ENCODE measurements at regions not wholly inside any gene's neighbourhood (a gene's known extent, or its start where the extent isn't known, plus 50 kb on each side); places are given as distances from the start of the nearest gene placed in this dataset.

DNA sequence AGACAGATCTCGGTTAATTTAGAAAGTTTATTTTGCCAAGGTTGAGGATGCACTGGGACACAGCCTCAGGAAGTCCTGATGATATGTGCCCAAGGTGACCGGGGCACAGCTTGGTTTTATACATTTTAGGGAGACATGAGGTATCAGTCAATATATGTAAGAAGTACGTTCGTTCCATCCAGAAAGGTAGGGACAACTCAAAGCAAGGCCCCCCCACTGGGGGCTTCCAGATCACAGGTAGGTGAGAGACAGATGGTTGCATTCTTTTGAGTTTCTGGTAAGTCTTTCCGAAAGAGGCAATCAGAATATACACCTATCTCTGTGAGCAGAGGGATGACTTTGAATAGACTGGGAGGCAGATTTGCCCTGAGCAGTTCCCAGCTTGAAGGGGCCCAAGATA, 60.4 kb upstream of the VTCN1 start:
- TF ChIP-seq, protein P1, sequence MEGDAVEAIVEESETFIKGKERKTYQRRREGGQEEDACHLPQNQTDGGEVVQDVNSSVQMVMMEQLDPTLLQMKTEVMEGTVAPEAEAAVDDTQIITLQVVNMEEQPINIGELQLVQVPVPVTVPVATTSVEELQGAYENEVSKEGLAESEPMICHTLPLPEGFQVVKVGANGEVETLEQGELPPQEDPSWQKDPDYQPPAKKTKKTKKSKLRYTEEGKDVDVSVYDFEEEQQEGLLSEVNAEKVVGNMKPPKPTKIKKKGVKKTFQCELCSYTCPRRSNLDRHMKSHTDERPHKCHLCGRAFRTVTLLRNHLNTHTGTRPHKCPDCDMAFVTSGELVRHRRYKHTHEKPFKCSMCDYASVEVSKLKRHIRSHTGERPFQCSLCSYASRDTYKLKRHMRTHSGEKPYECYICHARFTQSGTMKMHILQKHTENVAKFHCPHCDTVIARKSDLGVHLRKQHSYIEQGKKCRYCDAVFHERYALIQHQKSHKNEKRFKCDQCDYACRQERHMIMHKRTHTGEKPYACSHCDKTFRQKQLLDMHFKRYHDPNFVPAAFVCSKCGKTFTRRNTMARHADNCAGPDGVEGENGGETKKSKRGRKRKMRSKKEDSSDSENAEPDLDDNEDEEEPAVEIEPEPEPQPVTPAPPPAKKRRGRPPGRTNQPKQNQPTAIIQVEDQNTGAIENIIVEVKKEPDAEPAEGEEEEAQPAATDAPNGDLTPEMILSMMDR (conservative IDR thresholded peaks at IDR 0.05; ENCODE audit: low read length), result no peak
- no peak for TF ChIP-seq EZH2phosphoT487 (IDR thresholded peaks at IDR 0.05; ENCODE audit: borderline replicate concordance, low read depth, low read length)
- Histone ChIP-seq H3K9me2 (ENCODE audit: insufficient read depth, low read length) (no peaks in the 10 kb centered on the region), H3K27ac (ENCODE audit: low read depth, low read length, poor library complexity, severe bottlenecking) (no peak overlapping the region), H3K4me2 (ENCODE audit: low read length) (no peak overlapping the region), H3K4me1 (ENCODE audit: insufficient read depth, low read length, poor library complexity, severe bottlenecking) (no peaks in the 10 kb centered on the region), H4K20me1 (ENCODE audit: insufficient read depth, low read length) (no peaks in the 10 kb centered on the region), H3K4me3 (ENCODE audit: low read depth, low read length, poor library complexity, severe bottlenecking) (no peak overlapping the region), H3K36me3 (ENCODE audit: insufficient read depth, low read length) (no peaks in the 10 kb centered on the region), H3K79me2 (ENCODE audit: insufficient read depth, low read depth, low read length) (no peaks in the 10 kb centered on the region), H2AFZ (ENCODE audit: low read length) (no peak overlapping the region), H3K9me3 (ENCODE audit: low read length) (no peaks in the 10 kb centered on the region)
- DNase-seq (ENCODE audit: low spot score), result no peak
- ChIA-PET POLR2A (no interaction called here), CTCF (ENCODE audit: unreplicated experiment) (no interaction called here)
- intact Hi-C loops (cut with micrococcal nuclease; ENCODE audit: unreplicated experiment), result no loop called here
- BruUV-seq (replicated peaks), result no TSS peak

DNA sequence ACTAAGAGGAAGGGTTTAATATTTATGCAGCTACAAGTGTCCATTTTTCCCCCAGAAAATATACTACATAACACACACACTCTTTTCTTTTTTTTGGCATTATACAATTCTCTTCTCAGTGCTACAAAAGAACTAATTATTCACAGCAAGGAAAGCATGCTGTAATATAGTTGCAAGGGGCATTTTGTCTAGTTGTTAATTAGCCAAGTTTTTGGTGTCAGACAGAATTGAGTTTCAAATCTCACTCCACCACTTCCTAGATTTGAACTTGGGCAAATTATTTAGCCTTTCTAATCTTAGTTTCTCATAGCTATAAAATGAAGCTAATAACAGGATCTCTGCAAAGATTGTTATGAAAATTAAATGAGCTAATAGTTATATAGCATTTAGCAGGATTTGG, 60.0 kb upstream of the VTCN1 start:
- no TSS peak for BruUV-seq (replicated peaks)
- Histone ChIP-seq H3K9me2 (ENCODE audit: insufficient read depth, low read length) (no peaks in the 10 kb centered on the region), H2AFZ (ENCODE audit: low read length) (no peak overlapping the region), H3K4me2 (ENCODE audit: low read length) (no peak overlapping the region), H3K79me2 (ENCODE audit: insufficient read depth, low read depth, low read length) (no peaks in the 10 kb centered on the region), H3K36me3 (ENCODE audit: insufficient read depth, low read length) (no peaks in the 10 kb centered on the region), H3K27ac (ENCODE audit: low read depth, low read length, poor library complexity, severe bottlenecking) (no peak overlapping the region), H3K4me1 (ENCODE audit: insufficient read depth, low read length, poor library complexity, severe bottlenecking) (no peaks in the 10 kb centered on the region), H4K20me1 (ENCODE audit: insufficient read depth, low read length) (no peaks in the 10 kb centered on the region), H3K9me3 (ENCODE audit: low read length) (no peaks in the 10 kb centered on the region), H3K4me3 (ENCODE audit: low read depth, low read length, poor library complexity, severe bottlenecking) (no peak overlapping the region)
- intact Hi-C loops (cut with micrococcal nuclease; ENCODE audit: unreplicated experiment), result no loop called here
- DNase-seq (ENCODE audit: low spot score), result no peak
- CTCF ChIA-PET (ENCODE audit: unreplicated experiment), result no interaction called here
- no peak for TF ChIP-seq EZH2phosphoT487 (IDR thresholded peaks at IDR 0.05; ENCODE audit: borderline replicate concordance, low read depth, low read length)
- TF ChIP-seq, protein P1 (conservative IDR thresholded peaks at IDR 0.05; ENCODE audit: low read length), result no peak
- POLR2A ChIA-PET, result no interaction called here

DNA sequence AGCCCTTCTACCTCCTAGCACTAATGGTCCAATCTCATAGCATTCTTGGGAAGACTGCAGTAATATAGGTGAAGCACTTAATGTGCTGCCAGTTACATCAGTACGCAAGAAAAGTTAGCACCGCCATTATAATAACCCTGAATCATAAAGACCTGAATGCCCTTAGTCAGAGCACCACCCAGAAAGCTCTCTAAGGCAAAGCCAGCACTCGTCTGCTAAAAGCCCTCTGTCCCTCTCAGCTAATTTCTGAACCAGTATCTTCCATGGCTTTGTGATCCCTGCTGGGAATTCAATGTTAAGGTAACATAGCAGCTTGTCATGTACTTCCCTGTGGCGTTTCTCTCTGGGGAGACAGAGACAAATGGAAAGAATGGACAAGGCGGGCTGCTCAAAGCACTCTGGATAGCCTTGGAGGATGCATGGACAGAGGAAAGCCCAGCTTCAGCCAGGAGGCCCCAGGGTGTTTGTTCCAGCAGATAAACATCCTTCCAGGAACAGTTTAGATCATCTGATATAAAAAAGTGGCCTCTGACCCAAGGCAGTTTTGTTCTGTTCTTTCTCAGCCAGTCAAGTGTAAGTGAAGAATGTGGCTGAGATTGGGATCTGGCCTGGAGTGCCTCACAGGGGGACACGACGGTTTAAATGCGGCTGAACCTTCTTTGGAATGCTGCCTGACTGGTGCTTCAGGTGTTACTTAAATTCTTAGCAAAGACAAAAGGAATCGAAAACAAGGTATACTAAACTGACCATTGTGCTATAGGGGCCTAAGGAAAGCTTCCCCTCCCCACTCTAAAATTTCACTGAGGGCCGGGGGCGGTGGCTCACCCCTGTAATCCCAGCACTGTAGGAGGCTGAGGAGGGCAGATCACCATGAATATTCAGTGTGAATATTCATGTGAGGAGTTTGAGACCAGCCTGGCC, 58.1 kb upstream of the VTCN1 start:
- no peaks in the 10 kb centered on the region for H3K9me3 ChIP-seq (ENCODE audit: low read length)
- no peaks in the 10 kb centered on the region for H3K36me3 ChIP-seq (ENCODE audit: insufficient read depth, low read length)
- no peak for DNase-seq (ENCODE audit: low spot score)
- ChIA-PET CTCF (ENCODE audit: unreplicated experiment) (no interaction called here), POLR2A (interaction anchor here (0.6 kb wide), 1 partner anchor 224 kb away, joined by 3 read pairs; no protein-coding TSS in a partner anchor)
- BruUV-seq (replicated peaks), result no TSS peak
- intact Hi-C loops (cut with micrococcal nuclease; ENCODE audit: unreplicated experiment), result no loop called here
- H2AFZ ChIP-seq (ENCODE audit: low read length), result no peak overlapping the region
- H4K20me1 ChIP-seq (ENCODE audit: insufficient read depth, low read length), result no peaks in the 10 kb centered on the region
- TF ChIP-seq EZH2phosphoT487 (IDR thresholded peaks at IDR 0.05; ENCODE audit: borderline replicate concordance, low read depth, low read length), result no peak
- TF ChIP-seq, protein P1 (conservative IDR thresholded peaks at IDR 0.05; ENCODE audit: low read length), result no peak
- no peak overlapping the region for H3K27ac ChIP-seq (ENCODE audit: low read depth, low read length, poor library complexity, severe bottlenecking)
- H3K79me2 ChIP-seq (ENCODE audit: insufficient read depth, low read depth, low read length), result no peaks in the 10 kb centered on the region
- no peak overlapping the region for H3K4me3 ChIP-seq (ENCODE audit: low read depth, low read length, poor library complexity, severe bottlenecking)
- H3K4me2 ChIP-seq (ENCODE audit: low read length), result no peak overlapping the region
- no peaks in the 10 kb centered on the region for H3K9me2 ChIP-seq (ENCODE audit: insufficient read depth, low read length)
- H3K4me1 ChIP-seq (ENCODE audit: insufficient read depth, low read length, poor library complexity, severe bottlenecking), result no peaks in the 10 kb centered on the region
